ENCODE measurements at regions not wholly inside any gene's neighbourhood (a gene's known extent, or its start where the extent isn't known, plus 50 kb on each side); places are given as distances from the start of the nearest gene placed in this dataset.

DNA sequence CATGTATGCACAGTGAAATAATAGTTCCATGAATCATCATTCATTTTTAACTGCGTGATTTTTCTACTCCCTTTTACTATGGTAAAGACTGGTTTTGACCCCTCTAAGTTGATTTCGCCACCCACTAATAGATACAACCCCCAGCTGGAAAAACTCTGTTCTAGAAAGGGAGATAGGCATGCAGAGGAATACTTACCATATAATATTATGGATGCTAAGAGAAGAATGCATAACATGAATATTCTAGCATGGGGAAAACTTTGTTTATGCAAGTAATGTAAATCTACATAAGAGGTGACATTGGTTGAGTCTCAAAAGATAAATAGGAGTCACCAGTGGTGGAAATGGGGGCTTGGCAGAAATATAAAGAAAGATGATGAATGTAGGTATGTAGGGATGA, 97.3 kb upstream of the MBL2 start:
- TF ChIP-seq POLR2A (IDR thresholded peaks at IDR 0.05): no peak
- TF ChIP-seq, protein P1, sequence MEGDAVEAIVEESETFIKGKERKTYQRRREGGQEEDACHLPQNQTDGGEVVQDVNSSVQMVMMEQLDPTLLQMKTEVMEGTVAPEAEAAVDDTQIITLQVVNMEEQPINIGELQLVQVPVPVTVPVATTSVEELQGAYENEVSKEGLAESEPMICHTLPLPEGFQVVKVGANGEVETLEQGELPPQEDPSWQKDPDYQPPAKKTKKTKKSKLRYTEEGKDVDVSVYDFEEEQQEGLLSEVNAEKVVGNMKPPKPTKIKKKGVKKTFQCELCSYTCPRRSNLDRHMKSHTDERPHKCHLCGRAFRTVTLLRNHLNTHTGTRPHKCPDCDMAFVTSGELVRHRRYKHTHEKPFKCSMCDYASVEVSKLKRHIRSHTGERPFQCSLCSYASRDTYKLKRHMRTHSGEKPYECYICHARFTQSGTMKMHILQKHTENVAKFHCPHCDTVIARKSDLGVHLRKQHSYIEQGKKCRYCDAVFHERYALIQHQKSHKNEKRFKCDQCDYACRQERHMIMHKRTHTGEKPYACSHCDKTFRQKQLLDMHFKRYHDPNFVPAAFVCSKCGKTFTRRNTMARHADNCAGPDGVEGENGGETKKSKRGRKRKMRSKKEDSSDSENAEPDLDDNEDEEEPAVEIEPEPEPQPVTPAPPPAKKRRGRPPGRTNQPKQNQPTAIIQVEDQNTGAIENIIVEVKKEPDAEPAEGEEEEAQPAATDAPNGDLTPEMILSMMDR (IDR thresholded peaks at IDR 0.05): no peak
